IMR-90 (cell line): ENCODE measurements at regions not wholly inside any gene's neighbourhood (a gene's known extent, or its start where the extent isn't known, plus 50 kb on each side); places are given as distances from the start of the nearest gene placed in this dataset.

Source experiments
- ATAC-seq: fragments of 200-7000 bp; cut with Tn5 transposase; 2 replicates; pipeline ENCODE4 v1.9.1; 2020; ENCODE audit warnings: low read depth, mild to moderate bottlenecking, moderate library complexity
- BruUV-seq: library from RNA; stranded (reverse); fragments of 400-500 nt; replicated peaks from 2 replicates; lab custom pipeline; 2021; lab: Mats Ljungman, UMichigan
- CTCF ChIA-PET: fragments of 300-600 bp; formaldehyde crosslinking; extraction: SDS; loops from one replicate; lab custom pipeline; 2021; ENCODE audit warnings: antibody characterized with exemption; lab: Yijun Ruan, JAX
- POLR2A ChIA-PET: fragments of 300-600 bp; sonication (Branson Sonifier 250); formaldehyde crosslinking; loops from one replicate; lab custom pipeline; 2022; ENCODE audit warnings: antibody characterized with exemption; ENCODE audit not compliant: unreplicated experiment; lab: Charles Lee
- DNase-seq: peaks from one replicate; pipeline ENCODE4 v3.0.0; 2013
- H2AFZ ChIP-seq: replicated peaks from 2 replicates; pipeline ENCODE3; 2013; ENCODE audit warnings: low read length, mild to moderate bottlenecking; ENCODE audit not compliant: poor library complexity
- H2AK5ac ChIP-seq: 2 replicates; pipeline ENCODE4 v1.6.1; 2013; ENCODE audit warnings: low read depth, low read length, inconsistent platforms
- H2AK9ac ChIP-seq: replicated peaks from 2 replicates; pipeline ENCODE3; 2013; ENCODE audit warnings: mild to moderate bottlenecking, low read depth, low read length, moderate library complexity; ENCODE audit not compliant: poor library complexity
- H2BK120ac ChIP-seq: 2 replicates; pipeline ENCODE4 v1.6.1; 2013; ENCODE audit warnings: low read depth, low read length, inconsistent platforms
- H2BK15ac ChIP-seq: 3 replicates; pipeline ENCODE4 v1.6.1; 2013; ENCODE audit warnings: low read depth, low read length, inconsistent platforms
- H2BK20ac ChIP-seq: 2 replicates; pipeline ENCODE4 v1.6.1; 2013; ENCODE audit warnings: low read depth, mild to moderate bottlenecking, inconsistent platforms, low read length, moderate library complexity
- H2BK5ac ChIP-seq: 2 replicates; pipeline ENCODE4 v1.6.1; 2013; ENCODE audit warnings: mild to moderate bottlenecking, low read depth, low read length, inconsistent platforms; ENCODE audit not compliant: poor library complexity, severe bottlenecking
- H3K14ac ChIP-seq: replicated peaks from 2 replicates; pipeline ENCODE4 v1.6.1; 2013; ENCODE audit warnings: low read depth, low read length, inconsistent platforms
- H3K18ac ChIP-seq: 2 replicates; pipeline ENCODE4 v1.6.1; 2013; ENCODE audit warnings: low read depth, low read length, control low read depth
- H3K23ac ChIP-seq: 2 replicates; pipeline ENCODE4 v1.6.1; 2013; ENCODE audit warnings: low read depth, low read length, inconsistent platforms
- H3K27ac ChIP-seq: 2 replicates; pipeline ENCODE4 v1.5.1; 2013; ENCODE audit warnings: mild to moderate bottlenecking, control low read depth, low read length; ENCODE audit not compliant: insufficient read depth
- H3K27me3 ChIP-seq: 2 replicates; pipeline ENCODE4 v1.6.1; 2013; ENCODE audit warnings: low read length; ENCODE audit not compliant: control insufficient read depth, insufficient read depth
- H3K36me3 ChIP-seq: 2 replicates; pipeline ENCODE4 v1.6.1; 2013; ENCODE audit warnings: low read length, mixed read lengths; ENCODE audit not compliant: control insufficient read depth, insufficient read depth
- H3K4ac ChIP-seq: 2 replicates; pipeline ENCODE4 v1.6.1; 2013; ENCODE audit warnings: low read depth, low read length, inconsistent platforms
- H3K4me1 ChIP-seq: 2 replicates; pipeline ENCODE4 v1.6.1; 2013; ENCODE audit warnings: low read length, mixed read lengths; ENCODE audit not compliant: control insufficient read depth, insufficient read depth
- H3K4me2 ChIP-seq: 2 replicates; pipeline ENCODE4 v1.6.1; 2013; ENCODE audit warnings: low read depth, mild to moderate bottlenecking, control low read depth, low read length, moderate library complexity
- H3K4me3 ChIP-seq: 2 replicates; pipeline ENCODE4 v1.5.1; 2013; ENCODE audit warnings: low read depth, mild to moderate bottlenecking, control low read depth, low read length, moderate library complexity; ENCODE audit not compliant: insufficient read depth
- H3K56ac ChIP-seq: 2 replicates; pipeline ENCODE4 v1.6.1; 2013; ENCODE audit warnings: low read length, inconsistent platforms; ENCODE audit not compliant: insufficient read depth; ENCODE audit errors: extremely low read depth
- H3K79me1 ChIP-seq, 2 experiments: 2 replicates each; pipeline ENCODE4 v1.6.1; 2013; ENCODE audit warnings: low read length in 2 of 2, inconsistent platforms in 1 of 2, low read depth in 1 of 2
- H3K9ac ChIP-seq: 2 replicates; pipeline ENCODE4 v1.6.1; 2013; ENCODE audit warnings: low read depth, low read length, control low read depth
- H3K9me1 ChIP-seq: 2 replicates; pipeline ENCODE4 v1.6.1; 2013; ENCODE audit warnings: low read length, inconsistent platforms; ENCODE audit not compliant: insufficient read depth
- H3K9me3 ChIP-seq: 2 replicates; pipeline ENCODE4 v1.6.1; 2013; ENCODE audit warnings: low read length; ENCODE audit not compliant: control insufficient read depth, insufficient read depth
- H4K20me1 ChIP-seq: 2 replicates; pipeline ENCODE4 v1.6.1; 2013; ENCODE audit warnings: low read length, inconsistent platforms; ENCODE audit not compliant: insufficient read depth
- H4K5ac ChIP-seq: 2 replicates; pipeline ENCODE4 v1.6.1; 2013; ENCODE audit warnings: mild to moderate bottlenecking, low read depth, low read length, control low read depth
- H4K8ac ChIP-seq, 2 experiments: 2 replicates each; pipeline ENCODE4 v1.6.1; 2013; ENCODE audit warnings: low read depth in 2 of 2, low read length in 2 of 2, control low read depth in 1 of 2, inconsistent platforms in 1 of 2
- H4K91ac ChIP-seq: 2 replicates; pipeline ENCODE4 v1.6.1; 2013; ENCODE audit warnings: low read depth, low read length, inconsistent platforms; ENCODE audit not compliant: insufficient read depth
- BHLHE40 ChIP-seq: fragments of 150-350 bp; IDR thresholded peaks from 2 replicates; pipeline ENCODE4 v1.6.1; 2016; ENCODE audit warnings: mild to moderate bottlenecking, low read depth, low read length
- CEBPB ChIP-seq: IDR thresholded peaks from 2 replicates; pipeline ENCODE4 v1.6.1; 2012; ENCODE audit warnings: low read depth, low read length, improper control_type of control experiment
- CHD1 ChIP-seq: IDR thresholded peaks from 2 replicates; pipeline ENCODE4 v1.6.1; 2012; ENCODE audit warnings: low read depth, low read length, improper control_type of control experiment
- CTCF ChIP-seq: conservative IDR thresholded peaks from 2 replicates; pipeline ENCODE4 v1.5.1; 2012; ENCODE audit warnings: mild to moderate bottlenecking, low read depth, low read length, improper control_type of control experiment
- ELK1 ChIP-seq: fragments of 150-350 bp; IDR thresholded peaks from 2 replicates; pipeline ENCODE4 v1.6.1; 2016; ENCODE audit warnings: low read depth, mild to moderate bottlenecking, low read length, moderate library complexity, borderline replicate concordance
- FOS ChIP-seq: fragments of 150-350 bp; IDR thresholded peaks from 2 replicates; pipeline ENCODE4 v1.6.1; 2016; ENCODE audit warnings: low read depth, low read length
- MAFK ChIP-seq: IDR thresholded peaks from 2 replicates; pipeline ENCODE4 v1.6.1; 2012; ENCODE audit warnings: low read depth, low read length, improper control_type of control experiment
- MAZ ChIP-seq: IDR thresholded peaks from 2 replicates; pipeline ENCODE4 v1.6.1; 2012; ENCODE audit warnings: low read depth, mild to moderate bottlenecking, low read length, improper control_type of control experiment, moderate library complexity, borderline replicate concordance
- MXI1 ChIP-seq: IDR thresholded peaks from 2 replicates; pipeline ENCODE4 v1.6.1; 2012; ENCODE audit warnings: low read depth, mild to moderate bottlenecking, low read length, moderate library complexity, borderline replicate concordance
- NFE2L2 ChIP-seq: fragments of 150-350 bp; IDR thresholded peaks from 2 replicates; pipeline ENCODE4 v1.6.1; 2016; ENCODE audit warnings: low read depth, mild to moderate bottlenecking, low read length
- POLR2A ChIP-seq: IDR thresholded peaks from 2 replicates; pipeline ENCODE4 v1.6.1; 2012; ENCODE audit warnings: mild to moderate bottlenecking, low read depth, low read length
- RAD21 ChIP-seq: IDR thresholded peaks from 2 replicates; pipeline ENCODE4 v1.6.1; 2012; ENCODE audit warnings: low read length, improper control_type of control experiment
- RCOR1 ChIP-seq: IDR thresholded peaks from 2 replicates; pipeline ENCODE4 v1.6.1; 2012; ENCODE audit warnings: mild to moderate bottlenecking, low read length, improper control_type of control experiment; ENCODE audit not compliant: insufficient replicate concordance
- RFX5 ChIP-seq: IDR thresholded peaks from 2 replicates; pipeline ENCODE4 v1.8.0; 2012; ENCODE audit warnings: low read depth, mild to moderate bottlenecking, low read length, moderate library complexity
- SMC3 ChIP-seq: fragments of 150-350 bp; IDR thresholded peaks from 2 replicates; pipeline ENCODE4 v1.6.1; 2016; ENCODE audit warnings: low read depth, mild to moderate bottlenecking, antibody characterized with exemption, low read length, moderate library complexity
- USF2 ChIP-seq: fragments of 150-350 bp; IDR thresholded peaks from 2 replicates; pipeline ENCODE4 v1.6.1; 2017; ENCODE audit warnings: mild to moderate bottlenecking, antibody characterized with exemption, low read length, low read depth
- WGBS, 2 experiments: methylation state at CpG; one replicate each; pipeline versions ENCODE4 v1.1.5 to v1.1.7; 2013; ENCODE audit warnings: missing lambda C conversion rate in 2 of 2; ENCODE audit not compliant: insufficient read length in 1 of 2; ENCODE audit errors: extremely low coverage in 2 of 2; 5-methylcytosine and 5-hydroxymethylcytosine counted together
- dilution Hi-C: fragments of 300-500 bp; cut with HindIII; formaldehyde crosslinking; loops from one replicate; pipeline ENCODE4 v1.14.3; 2018; ENCODE audit warnings: low sequenced_read_pairs; ENCODE audit not compliant: unreplicated experiment
- in situ Hi-C: fragments of 300-500 bp; cut with MboI; formaldehyde crosslinking; loops from 3 replicates; pipeline ENCODE4 v1.14.3; 2019; ENCODE audit warnings: low sequenced_read_pairs, inconsistent platforms, mixed read lengths
- intact Hi-C: fragments of 100-400 bp; cut with micrococcal nuclease; formaldehyde crosslinking; loops from 2 replicates; pipeline ENCODE4 v1.10.0; 2022

GRCh38 chr18:78622907-78623541 is 356.6 kb upstream of the SALL3 start:
- Histone ChIP-seq H3K36me3 (no peaks in the 10 kb centered on the region), H3K4me1 (no peaks in the 10 kb centered on the region), H3K27me3 (no peaks in the 10 kb centered on the region), H3K18ac (no peak overlapping the region), H2BK20ac (no peak overlapping the region), H3K4ac (no peak overlapping the region), H4K5ac (no peak overlapping the region), H2AFZ (no peak overlapping the region), H3K56ac (no peak overlapping the region), H4K20me1 (no peaks in the 10 kb centered on the region), H3K9me1 (no peaks in the 10 kb centered on the region), H2BK5ac (no peak overlapping the region), H3K79me1 (no peaks in the 10 kb centered on the region), H4K91ac (no peak overlapping the region), H4K8ac (no peak overlapping the region), H2AK5ac (no peak overlapping the region), H2BK15ac (no peak overlapping the region), H3K4me3 (no peak overlapping the region), H2AK9ac (no peak overlapping the region), H3K4me2 (no peak overlapping the region), H3K27ac (no peak overlapping the region), H3K14ac (no peak overlapping the region), H3K9me3 (peaks cover 56% of the 10 kb centered on the region), H3K23ac (no peak overlapping the region), H2BK120ac (no peak overlapping the region), H3K9ac (no peak overlapping the region)
- in situ Hi-C loops: no loop called here
- ATAC-seq (no peak), DNase-seq (no peak)
- POLR2A ChIA-PET: no interaction called here
- CTCF ChIA-PET: no interaction called here
- TF ChIP-seq RCOR1 (no peak), CEBPB (no peak), USF2 (no peak), RFX5 (no peak), CTCF (no peak), RAD21 (no peak), MAZ (no peak), MXI1 (no peak), SMC3 (no peak), CHD1 (no peak), FOS (no peak), ELK1 (no peak), POLR2A (no peak), MAFK (no peak), BHLHE40 (no peak), NFE2L2 (no peak)
- dilution Hi-C loops: no loop called here
- 60% methylated on average over 1 of the region's 16 CpGs; no CpG with 5 or more reads in 1 of the 2 experiments for WGBS, 2 experiments
- BruUV-seq: no TSS peak
- intact Hi-C loops: no loop called here
